ENCODE measurements at regions not wholly inside any gene's neighbourhood (a gene's known extent, or its start where the extent isn't known, plus 50 kb on each side); places are given as distances from the start of the nearest gene placed in this dataset.

- TF ChIP-seq POLR2A (IDR thresholded peaks at IDR 0.05; ENCODE audit: low read length) (no peak), GATA1 (IDR thresholded peaks at IDR 0.05; ENCODE audit: low read depth, low read length) (no peak)
- DNase-seq = no peak
Observed at GRCh38 chr5:57598756-57599155, 116.1 kb upstream of the ACTBL2 start.

DNA sequence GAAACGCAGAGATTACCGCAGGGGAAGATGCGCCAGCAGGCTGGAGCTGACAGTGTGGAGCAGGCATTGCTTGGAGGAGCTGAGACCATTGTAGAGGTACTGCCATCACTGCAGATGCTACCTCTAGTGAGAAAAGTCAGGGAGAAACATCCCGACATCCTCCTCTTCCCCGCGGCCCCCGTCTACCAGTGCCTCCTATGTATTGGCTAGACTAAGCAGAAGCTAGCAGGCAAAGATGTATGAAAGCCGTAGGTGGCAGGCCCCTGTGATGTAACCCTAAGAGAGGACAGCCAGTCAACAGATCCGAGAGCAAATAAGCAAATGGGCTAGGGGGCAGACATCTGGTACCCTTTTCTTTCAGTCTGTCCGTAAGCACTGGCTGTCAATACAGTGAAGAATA is 115.5 kb upstream of the ACTBL2 start:
- TF ChIP-seq POLR2A (IDR thresholded peaks at IDR 0.05; ENCODE audit: low read length) = no peak
- TF ChIP-seq GATA1 (IDR thresholded peaks at IDR 0.05; ENCODE audit: low read depth, low read length) = no peak
- no peak for DNase-seq

- DNase-seq = no peak
- no peak for TF ChIP-seq POLR2A (IDR thresholded peaks at IDR 0.05; ENCODE audit: low read length)
- TF ChIP-seq GATA1 (IDR thresholded peaks at IDR 0.05; ENCODE audit: low read depth, low read length) = no peak
Observed at GRCh38 chr5:57595523-57595991, 112.9 kb upstream of the ACTBL2 start.

DNA sequence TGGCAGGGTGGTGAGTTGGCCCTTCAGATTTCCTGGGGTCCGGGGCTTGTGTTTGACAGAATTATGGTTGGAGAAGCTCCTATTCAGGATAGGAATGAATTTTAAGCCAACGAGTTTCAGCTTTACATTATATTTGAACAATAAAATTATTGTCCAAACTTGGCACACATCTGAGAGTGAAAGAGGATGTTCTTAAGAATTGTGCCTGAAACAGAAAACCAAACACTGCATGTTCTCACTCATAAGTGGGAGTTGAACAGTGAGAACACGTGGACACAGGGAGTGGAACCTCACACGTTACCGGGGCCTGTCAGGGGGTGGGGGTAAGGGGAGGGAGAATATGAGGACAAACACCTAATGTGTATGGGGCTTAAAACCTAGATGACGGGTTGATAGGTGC is 111.8 kb upstream of the ACTBL2 start:
- no peak for DNase-seq
- TF ChIP-seq GATA1 (IDR thresholded peaks at IDR 0.05; ENCODE audit: low read depth, low read length) = no peak
- TF ChIP-seq POLR2A (IDR thresholded peaks at IDR 0.05; ENCODE audit: low read length) = no peak

- DNase-seq = no peak
- no peak for TF ChIP-seq GATA1 (IDR thresholded peaks at IDR 0.05; ENCODE audit: low read depth, low read length)
Observed at GRCh38 chr5:57592236-57592635, 109.6 kb upstream of the ACTBL2 start.

- TF ChIP-seq POLR2A (IDR thresholded peaks at IDR 0.05; ENCODE audit: low read length) = no peak
- no peak for TF ChIP-seq GATA1 (IDR thresholded peaks at IDR 0.05; ENCODE audit: low read depth, low read length)
- DNase-seq = no peak
Observed at GRCh38 chr5:57586649-57587048, 104.0 kb upstream of the ACTBL2 start.

DNA sequence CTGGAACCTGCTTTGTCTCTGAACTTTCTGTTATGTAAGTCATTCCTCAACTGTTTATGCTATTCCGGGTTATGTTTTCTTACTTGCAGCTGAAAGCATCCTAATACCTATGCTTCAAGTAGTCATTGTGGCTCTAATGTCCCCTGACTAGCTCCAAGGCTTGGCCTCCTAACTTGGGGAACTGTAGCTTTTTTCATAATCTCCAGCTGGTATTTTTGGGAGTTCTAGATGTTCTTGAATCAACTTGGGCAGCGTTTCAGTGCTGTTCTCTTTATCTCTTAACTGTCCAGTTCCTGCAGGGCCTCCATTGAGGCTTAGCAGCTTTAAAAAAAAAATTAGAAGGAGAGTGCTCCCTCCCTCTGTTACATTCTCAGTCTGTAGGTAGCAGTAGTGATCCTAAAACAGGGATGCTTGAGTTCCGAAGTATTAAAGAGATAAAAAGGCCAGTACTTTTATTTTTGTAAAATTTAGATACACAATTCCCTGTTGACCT is 100.0 kb upstream of the ACTBL2 start:
- TF ChIP-seq POLR2A (IDR thresholded peaks at IDR 0.05; ENCODE audit: low read length) = no peak
- no peak for TF ChIP-seq GATA1 (IDR thresholded peaks at IDR 0.05; ENCODE audit: low read depth, low read length)
- DNase-seq = no peak

DNA sequence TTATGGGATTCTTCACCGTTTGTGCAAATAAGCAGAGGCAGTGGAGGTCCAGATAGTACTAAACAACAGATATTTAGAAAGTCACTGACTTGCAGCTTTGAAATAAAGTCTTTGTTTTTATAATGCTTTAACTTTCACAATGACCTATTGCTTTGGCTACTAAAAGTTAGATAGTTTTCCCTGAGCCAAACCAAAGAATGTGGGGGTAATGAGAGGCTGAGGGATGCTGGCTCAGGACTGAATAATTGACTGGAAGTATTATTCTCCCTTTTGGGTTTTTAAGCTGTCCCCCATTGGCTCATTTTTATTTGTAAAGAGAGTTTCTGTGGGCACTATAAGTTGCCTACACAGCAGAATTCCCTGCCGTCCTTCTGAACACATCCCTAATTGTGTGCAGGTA is 99.2 kb upstream of the ACTBL2 start:
- no peak for DNase-seq

GRCh38 chr5:57581222-57581621 is 98.6 kb upstream of the ACTBL2 start:
- TF ChIP-seq GATA1 (IDR thresholded peaks at IDR 0.05; ENCODE audit: low read depth, low read length) (no peak), POLR2A (IDR thresholded peaks at IDR 0.05; ENCODE audit: low read length) (no peak)
- DNase-seq = no peak

More for the DNA sequence above, 99.2 kb upstream of the ACTBL2 start:
- no peak for TF ChIP-seq GATA1 (IDR thresholded peaks at IDR 0.05; ENCODE audit: low read depth, low read length)
- TF ChIP-seq POLR2A (IDR thresholded peaks at IDR 0.05; ENCODE audit: low read length) = no peak

- TF ChIP-seq GATA1 (IDR thresholded peaks at IDR 0.05; ENCODE audit: low read depth, low read length) (no peak), POLR2A (IDR thresholded peaks at IDR 0.05; ENCODE audit: low read length) (no peak)
- DNase-seq = no peak
Observed at GRCh38 chr5:57577432-57578175, 95.0 kb upstream of the ACTBL2 start.

- DNase-seq = no peak
- TF ChIP-seq GATA1 (IDR thresholded peaks at IDR 0.05; ENCODE audit: low read depth, low read length) (no peak), POLR2A (IDR thresholded peaks at IDR 0.05; ENCODE audit: low read length) (no peak)
Observed at GRCh38 chr5:57576317-57576716, 93.7 kb upstream of the ACTBL2 start.

- DNase-seq = no peak
- TF ChIP-seq GATA1 (IDR thresholded peaks at IDR 0.05; ENCODE audit: low read depth, low read length) = no peak
- no peak for TF ChIP-seq POLR2A (IDR thresholded peaks at IDR 0.05; ENCODE audit: low read length)
Observed at GRCh38 chr5:57575839-57576238, 93.2 kb upstream of the ACTBL2 start.

DNA sequence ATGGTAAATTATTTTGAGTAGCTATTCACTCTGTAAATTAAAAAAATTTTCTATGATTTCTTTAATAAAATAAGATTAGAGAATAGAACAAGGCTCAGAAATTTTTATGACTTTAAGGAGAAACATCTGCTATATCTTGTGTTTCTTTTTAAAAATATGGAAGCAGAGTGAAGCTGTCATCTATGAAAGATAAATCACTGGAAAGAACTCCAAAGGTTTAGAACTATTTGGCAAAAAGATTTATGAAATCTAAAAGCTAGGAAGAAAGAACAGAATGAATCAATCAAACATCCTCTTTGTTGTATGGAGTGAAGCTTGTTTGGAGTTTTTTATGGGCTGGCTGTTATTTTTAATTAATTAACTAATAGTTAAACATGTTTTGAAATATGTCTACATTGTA is 89.8 kb upstream of the ACTBL2 start:
- TF ChIP-seq GATA1 (IDR thresholded peaks at IDR 0.05; ENCODE audit: low read depth, low read length) = no peak
- no peak for TF ChIP-seq POLR2A (IDR thresholded peaks at IDR 0.05; ENCODE audit: low read length)
- no peak for DNase-seq

DNA sequence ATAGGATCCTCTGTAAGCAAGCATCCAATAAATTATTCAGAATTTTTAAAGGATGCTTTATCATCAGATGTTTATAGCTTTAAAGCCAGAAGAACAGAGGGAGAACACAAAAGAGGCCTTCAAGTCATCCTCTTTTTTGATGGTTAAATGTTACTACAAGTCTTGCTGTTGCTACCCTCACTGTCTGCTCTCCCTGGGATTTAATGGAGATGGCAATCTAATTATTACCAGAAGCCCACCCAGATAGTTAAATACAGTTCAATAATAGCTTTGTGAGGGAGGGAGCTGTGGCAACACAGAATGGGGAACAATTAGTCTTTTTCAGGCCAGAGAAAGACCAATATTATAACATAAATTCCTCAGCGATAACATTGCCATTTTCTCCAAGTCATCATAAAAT is 87.0 kb upstream of the ACTBL2 start:
- TF ChIP-seq GATA1 (IDR thresholded peaks at IDR 0.05; ENCODE audit: low read depth, low read length) (no peak), POLR2A (IDR thresholded peaks at IDR 0.05; ENCODE audit: low read length) (no peak)

GRCh38 chr5:57568136-57568535 is 85.5 kb upstream of the ACTBL2 start:
- TF ChIP-seq POLR2A (IDR thresholded peaks at IDR 0.05; ENCODE audit: low read length) (no peak), GATA1 (IDR thresholded peaks at IDR 0.05; ENCODE audit: low read depth, low read length) (no peak)

More for the DNA sequence above, 87.0 kb upstream of the ACTBL2 start:
- DNase-seq = no peak

More at GRCh38 chr5:57568136-57568535, 85.5 kb upstream of the ACTBL2 start:
- no peak for DNase-seq
